Activated CD4-positive, alpha-beta T cell treated with anti-CD3 and anti-CD28 coated beads for 48 hours (primary cell): ENCODE measurements at regions not wholly inside any gene's neighbourhood (a gene's known extent, or its start where the extent isn't known, plus 50 kb on each side); places are given as distances from the start of the nearest gene placed in this dataset.
A peak's percentile ranks its signal among the peaks of the same experiment; 100 is the strongest.

ENCODE experiments used
- DNase-seq: peaks from one replicate; pipeline ENCODE4 v3.0.0-alpha.2; 2020

GRCh38 chr13:44263751-44264620 is 109.6 kb upstream of the SERP2 start:
- no peak for DNase-seq

- no peak for DNase-seq
Observed at GRCh38 chr13:44266305-44266704, 107.3 kb upstream of the SERP2 start.

GRCh38 chr13:44266772-44267171 is 106.9 kb upstream of the SERP2 start:
- no peak for DNase-seq

GRCh38 chr13:44267203-44267602 is 106.4 kb upstream of the SERP2 start:
- DNase-seq: no peak

GRCh38 chr13:44267980-44268379 is 105.6 kb upstream of the SERP2 start:
- no peak for DNase-seq

GRCh38 chr13:44268980-44269379 is 104.6 kb upstream of the SERP2 start:
- no peak for DNase-seq

- no peak for DNase-seq
Observed at GRCh38 chr13:44270150-44270549, 103.5 kb upstream of the SERP2 start.

- no peak for DNase-seq
Observed at GRCh38 chr13:44271031-44271455, 102.6 kb upstream of the SERP2 start.

- DNase-seq: no peak
Observed at GRCh38 chr13:44271473-44271872, 102.2 kb upstream of the SERP2 start.

- DNase-seq: no peak
Observed at GRCh38 chr13:44271915-44272341, 101.7 kb upstream of the SERP2 start.

- no peak for DNase-seq
Observed at GRCh38 chr13:44272692-44273091, 100.9 kb upstream of the SERP2 start.

GRCh38 chr13:44273216-44273615 is 100.4 kb upstream of the SERP2 start:
- no peak for DNase-seq

- peak; percentile 13 for DNase-seq
Observed at GRCh38 chr13:44273991-44274770, 99.4 kb upstream of the SERP2 start.

- DNase-seq: no peak
Observed at GRCh38 chr13:44274771-44275205, 98.8 kb upstream of the SERP2 start.

GRCh38 chr13:44275381-44275780 is 98.2 kb upstream of the SERP2 start:
- no peak for DNase-seq

GRCh38 chr13:44276061-44276460 is 97.6 kb upstream of the SERP2 start:
- DNase-seq: no peak

- no peak for DNase-seq
Observed at GRCh38 chr13:44277459-44277858, 96.2 kb upstream of the SERP2 start.

- DNase-seq: no peak
Observed at GRCh38 chr13:44278166-44278565, 95.5 kb upstream of the SERP2 start.

GRCh38 chr13:44280456-44280855 is 93.2 kb upstream of the SERP2 start:
- DNase-seq: no peak

GRCh38 chr13:44281252-44282000 is 92.2 kb upstream of the SERP2 start:
- no peak for DNase-seq

- DNase-seq: no peak
Observed at GRCh38 chr13:44283600-44283999, 90.0 kb upstream of the SERP2 start.

GRCh38 chr13:44287958-44288357 is 85.7 kb upstream of the SERP2 start:
- DNase-seq: no peak

- no peak for DNase-seq
Observed at GRCh38 chr13:44292545-44292944, 81.1 kb upstream of the SERP2 start.
